MCF 10A (cell line): ENCODE measurements at regions not wholly inside any gene's neighbourhood (a gene's known extent, or its start where the extent isn't known, plus 50 kb on each side); places are given as distances from the start of the nearest gene placed in this dataset.

Experiments used
- BruUV-seq: library from RNA; stranded (reverse); fragments of 400-500 nt; replicated peaks from 2 replicates; lab custom pipeline; 2021; lab: Mats Ljungman, UMichigan
- CTCF ChIA-PET: fragments of 300-600 bp; sonication (Branson Sonifier 250); formaldehyde crosslinking; extraction: SDS; loops from one replicate; lab custom pipeline; 2021; ENCODE audit warnings: antibody characterized with exemption, inconsistent platforms; lab: Yijun Ruan, JAX
- POLR2A ChIA-PET: fragments of 300-600, 350-650 bp; sonication (Branson Sonifier 250); formaldehyde crosslinking; extraction: SDS; loops from one replicate; lab custom pipeline; 2020; ENCODE audit warnings: antibody characterized with exemption, inconsistent platforms; lab: Yijun Ruan, JAX
- DNase-seq: peaks from one replicate; pipeline ENCODE4 v3.0.0-alpha.2; 2018; ENCODE audit not compliant: unreplicated experiment
- H3K27ac Mint-ChIP-seq: one replicate; pipeline ENCODE4 v1.8.0; 2022; ENCODE audit warnings: mild to moderate bottlenecking, low read depth, mixed read lengths; ENCODE audit not compliant: unreplicated experiment
- H3K27me3 Mint-ChIP-seq: one replicate; pipeline ENCODE4 v1.8.0; 2022; ENCODE audit warnings: mixed read lengths; ENCODE audit not compliant: insufficient read depth, unreplicated experiment
- H3K36me3 Mint-ChIP-seq: one replicate; pipeline ENCODE4 v1.8.0; 2022; ENCODE audit warnings: mild to moderate bottlenecking, moderate library complexity, mixed read lengths; ENCODE audit not compliant: insufficient read depth, unreplicated experiment
- H3K4me1 Mint-ChIP-seq: one replicate; pipeline ENCODE4 v1.8.0; 2022; ENCODE audit warnings: mixed read lengths; ENCODE audit not compliant: insufficient read depth, unreplicated experiment
- H3K4me3 Mint-ChIP-seq: one replicate; pipeline ENCODE4 v1.8.0; 2022; ENCODE audit warnings: mild to moderate bottlenecking, moderate library complexity, mixed read lengths; ENCODE audit not compliant: unreplicated experiment
- H3K9me3 Mint-ChIP-seq: one replicate; pipeline ENCODE4 v1.8.0; 2022; ENCODE audit warnings: mixed read lengths; ENCODE audit not compliant: unreplicated experiment
- intact Hi-C: fragments of 100-400 bp; cut with micrococcal nuclease; formaldehyde crosslinking; loops from 2 replicates; pipeline ENCODE4 v1.14.1; 2022
- TF ChIP-seq, protein P1 (sequence below): fragments of 200-600 bp; IDR thresholded peaks from one replicate; pipeline ENCODE4 v1.8.0; 2022; ENCODE audit warnings: antibody characterized with exemption, mild to moderate bottlenecking; ENCODE audit not compliant: unreplicated experiment

DNA sequence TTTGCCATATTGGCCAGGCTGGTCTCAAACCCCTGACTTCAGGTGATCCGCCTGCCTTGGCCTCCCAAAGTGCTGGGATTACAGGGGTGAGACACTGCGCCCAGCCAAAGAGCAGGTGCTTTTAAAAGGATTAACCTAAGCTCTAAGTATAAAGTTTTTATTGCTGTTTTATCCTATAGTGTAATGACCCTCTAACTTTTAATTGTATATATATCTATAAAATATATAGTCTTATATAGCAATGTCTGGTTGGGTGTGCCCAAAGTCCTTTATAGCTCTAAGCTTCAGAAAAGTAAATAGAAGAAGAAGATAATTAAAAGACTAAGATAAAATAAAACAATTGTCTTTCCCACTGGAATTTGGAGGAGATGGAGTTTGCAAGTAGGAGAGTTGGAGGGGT, 73.8 kb upstream of the ATP5PO start:
- intact Hi-C loops, result no loop called here
- Mint-ChIP-seq H3K4me3 (no peak overlapping the region), H3K27ac (no peak overlapping the region), H3K4me1 (peaks cover 6% of the 10 kb centered on the region), H3K27me3 (peaks cover 11% of the 10 kb centered on the region), H3K36me3 (peaks cover 4% of the 10 kb centered on the region), H3K9me3 (peaks cover 13% of the 10 kb centered on the region)
- TF ChIP-seq, protein P1, sequence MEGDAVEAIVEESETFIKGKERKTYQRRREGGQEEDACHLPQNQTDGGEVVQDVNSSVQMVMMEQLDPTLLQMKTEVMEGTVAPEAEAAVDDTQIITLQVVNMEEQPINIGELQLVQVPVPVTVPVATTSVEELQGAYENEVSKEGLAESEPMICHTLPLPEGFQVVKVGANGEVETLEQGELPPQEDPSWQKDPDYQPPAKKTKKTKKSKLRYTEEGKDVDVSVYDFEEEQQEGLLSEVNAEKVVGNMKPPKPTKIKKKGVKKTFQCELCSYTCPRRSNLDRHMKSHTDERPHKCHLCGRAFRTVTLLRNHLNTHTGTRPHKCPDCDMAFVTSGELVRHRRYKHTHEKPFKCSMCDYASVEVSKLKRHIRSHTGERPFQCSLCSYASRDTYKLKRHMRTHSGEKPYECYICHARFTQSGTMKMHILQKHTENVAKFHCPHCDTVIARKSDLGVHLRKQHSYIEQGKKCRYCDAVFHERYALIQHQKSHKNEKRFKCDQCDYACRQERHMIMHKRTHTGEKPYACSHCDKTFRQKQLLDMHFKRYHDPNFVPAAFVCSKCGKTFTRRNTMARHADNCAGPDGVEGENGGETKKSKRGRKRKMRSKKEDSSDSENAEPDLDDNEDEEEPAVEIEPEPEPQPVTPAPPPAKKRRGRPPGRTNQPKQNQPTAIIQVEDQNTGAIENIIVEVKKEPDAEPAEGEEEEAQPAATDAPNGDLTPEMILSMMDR, result no peak
- ChIA-PET CTCF (interaction anchor here (0.8 kb wide), 1 partner anchor 50 kb away, joined by 4 read pairs; no protein-coding TSS in a partner anchor), POLR2A (no interaction called here)
- BruUV-seq, result no TSS peak
- DNase-seq, result no peak

DNA sequence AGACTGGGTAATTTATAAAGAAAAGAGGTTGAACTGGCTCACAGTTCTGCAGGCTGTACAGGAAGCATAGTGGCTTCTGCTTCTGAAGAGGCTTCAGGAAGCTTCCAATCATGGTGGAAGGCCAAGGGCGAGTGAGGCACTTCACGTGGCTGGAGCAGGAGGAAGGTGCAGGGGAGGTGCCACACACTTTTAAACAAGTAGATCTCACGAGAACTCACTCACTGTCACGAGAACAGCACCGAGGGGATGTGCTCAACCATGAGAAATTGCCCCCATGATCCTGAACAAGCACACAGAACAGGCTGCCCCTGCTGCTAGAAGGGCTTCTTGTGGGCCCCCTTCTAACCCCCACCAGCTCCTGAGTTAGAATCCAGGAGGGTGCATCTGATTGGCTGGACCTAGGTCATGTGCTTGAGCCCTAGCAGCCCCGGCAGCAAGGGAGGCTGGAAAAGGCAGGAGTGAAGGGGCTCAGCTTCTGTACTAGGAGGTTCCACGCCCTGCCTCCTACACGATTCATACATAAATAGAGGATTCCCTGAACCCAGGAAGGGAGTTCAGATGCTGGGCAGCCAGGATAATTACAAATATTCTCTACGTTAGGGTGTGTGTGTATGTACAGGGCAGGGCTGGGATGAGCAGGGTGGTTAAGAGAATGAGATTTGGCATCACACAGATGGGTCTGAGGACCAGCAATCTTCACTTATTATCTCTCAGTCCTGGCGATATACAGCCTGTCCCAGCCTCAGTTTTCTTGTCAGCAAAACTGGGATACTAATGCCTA, 72.8 kb upstream of the ATP5PO start:
- CTCF ChIA-PET, result no interaction called here
- H3K4me1 Mint-ChIP-seq, result peaks cover 6% of the 10 kb centered on the region
- no peak for DNase-seq
- intact Hi-C loops, result no loop called here
- H3K4me3 Mint-ChIP-seq, result no peak overlapping the region
- POLR2A ChIA-PET, result no interaction called here
- H3K9me3 Mint-ChIP-seq, result peaks cover 13% of the 10 kb centered on the region
- peaks cover 11% of the 10 kb centered on the region for H3K27me3 Mint-ChIP-seq
- H3K36me3 Mint-ChIP-seq, result peaks cover 4% of the 10 kb centered on the region
- TF ChIP-seq, protein P1, result no peak
- BruUV-seq, result no TSS peak
- no peak overlapping the region for H3K27ac Mint-ChIP-seq

DNA sequence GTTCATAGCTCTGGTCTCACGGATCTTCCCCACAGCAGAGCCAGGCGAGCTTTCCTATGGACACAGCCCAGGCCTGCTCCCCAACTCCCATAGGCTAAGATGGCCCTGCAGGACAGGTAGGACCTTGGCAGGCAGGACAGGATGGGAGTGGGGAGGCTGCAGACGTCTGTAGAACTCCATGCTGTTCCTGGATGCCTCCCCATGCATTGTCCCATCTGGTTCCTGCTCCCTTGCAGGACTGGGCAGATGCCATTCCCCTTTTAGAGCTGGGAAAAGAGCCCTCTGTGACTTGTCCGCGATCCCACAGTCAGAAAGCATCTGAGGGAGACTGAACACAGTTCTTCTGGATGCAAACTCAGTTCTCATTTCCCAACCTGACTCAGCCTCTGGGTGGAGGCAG, 71.9 kb upstream of the ATP5PO start:
- Mint-ChIP-seq H3K4me1 (peaks cover 6% of the 10 kb centered on the region), H3K27ac (no peak overlapping the region), H3K4me3 (no peak overlapping the region), H3K27me3 (peaks cover 11% of the 10 kb centered on the region), H3K9me3 (peaks cover 13% of the 10 kb centered on the region), H3K36me3 (peaks cover 4% of the 10 kb centered on the region)
- intact Hi-C loops, result no loop called here
- TF ChIP-seq, protein P1, result no peak
- ChIA-PET POLR2A (no interaction called here), CTCF (interaction anchor here (1.2 kb wide), 1 partner anchor 10 kb away, joined by 3 read pairs; no protein-coding TSS in a partner anchor)
- DNase-seq, result no peak
- no TSS peak for BruUV-seq

DNA sequence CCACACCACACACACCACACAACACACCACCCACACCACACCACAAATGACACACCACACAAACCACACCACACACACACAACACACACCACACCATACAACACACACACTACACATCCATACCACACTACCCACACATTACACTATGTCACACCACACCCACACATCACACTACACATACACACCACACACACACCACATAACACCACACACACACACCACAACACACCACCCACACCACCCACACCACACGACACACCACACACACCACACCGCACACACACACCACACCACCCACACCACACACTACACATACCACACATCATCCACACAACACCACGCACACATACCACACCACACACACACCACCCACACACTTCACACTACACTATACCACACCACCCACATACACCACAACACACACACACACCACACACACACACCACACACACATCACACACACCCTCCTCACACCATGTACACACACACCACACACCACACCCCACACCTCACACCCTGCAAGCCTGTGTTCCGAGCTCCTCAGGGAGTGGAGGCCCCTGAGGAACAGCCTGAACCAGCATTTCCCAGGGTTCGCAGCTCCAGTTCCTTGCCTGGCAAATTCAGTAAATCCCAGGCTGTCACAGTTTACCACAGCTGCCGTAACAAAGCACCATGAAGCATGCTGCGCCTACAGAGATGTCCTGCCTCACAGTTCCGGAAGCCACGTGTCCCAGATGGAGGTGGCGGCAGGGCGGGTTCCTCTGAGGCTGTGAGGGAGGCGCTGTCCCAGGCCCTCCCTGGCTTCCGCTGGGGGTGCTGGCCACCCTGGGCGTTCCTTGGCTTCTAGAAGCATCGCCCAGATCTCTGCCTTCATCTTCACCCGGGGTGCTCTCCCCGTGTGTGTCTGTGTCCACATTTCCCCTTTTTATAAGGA, 69.8 kb upstream of the ATP5PO start:
- TF ChIP-seq, protein P1, result no peak
- POLR2A ChIA-PET, result no interaction called here
- no peak for DNase-seq
- H3K4me3 Mint-ChIP-seq, result no peak overlapping the region
- H3K36me3 Mint-ChIP-seq, result peaks cover 2% of the 10 kb centered on the region
- BruUV-seq, result no TSS peak
- no peaks in the 10 kb centered on the region for H3K27me3 Mint-ChIP-seq
- no peak overlapping the region for H3K27ac Mint-ChIP-seq
- H3K4me1 Mint-ChIP-seq, result peaks cover 6% of the 10 kb centered on the region
- H3K9me3 Mint-ChIP-seq, result peaks cover 8% of the 10 kb centered on the region
- CTCF ChIA-PET, result no interaction called here
- intact Hi-C loops, result no loop called here
